Endothelial cell (in vitro differentiated cells): ENCODE measurements at regions not wholly inside any gene's neighbourhood (a gene's known extent, or its start where the extent isn't known, plus 50 kb on each side); places are given as distances from the start of the nearest gene placed in this dataset.

Experiments used
- DNase-seq: peaks from one replicate; pipeline ENCODE4 v3.0.0; 2021; ENCODE audit warnings: low spot score
- H3K27ac Mint-ChIP-seq: one replicate; pipeline ENCODE4 v1.8.0; 2021; ENCODE audit warnings: mixed read lengths, inconsistent platforms; ENCODE audit not compliant: unreplicated experiment
- H3K27me3 Mint-ChIP-seq: one replicate; pipeline ENCODE4 v1.8.0; 2021; ENCODE audit warnings: mild to moderate bottlenecking, moderate library complexity, mixed read lengths, inconsistent platforms; ENCODE audit not compliant: unreplicated experiment
- H3K36me3 Mint-ChIP-seq: one replicate; pipeline ENCODE4 v1.8.0; 2021; ENCODE audit warnings: mild to moderate bottlenecking, low read depth, mixed read lengths, inconsistent platforms; ENCODE audit not compliant: unreplicated experiment
- H3K4me1 Mint-ChIP-seq: one replicate; pipeline ENCODE4 v1.8.0; 2021; ENCODE audit warnings: mild to moderate bottlenecking, mixed read lengths, inconsistent platforms; ENCODE audit not compliant: unreplicated experiment
- H3K4me3 Mint-ChIP-seq: one replicate; pipeline ENCODE4 v1.8.0; 2021; ENCODE audit warnings: mild to moderate bottlenecking, mixed read lengths, inconsistent platforms; ENCODE audit not compliant: unreplicated experiment
- H3K9me3 Mint-ChIP-seq: one replicate; pipeline ENCODE4 v1.8.0; 2021; ENCODE audit warnings: mixed read lengths, inconsistent platforms; ENCODE audit not compliant: unreplicated experiment
- TF ChIP-seq, protein P1 (sequence below): fragments of 200-600 bp; sonication (generic); IDR thresholded peaks from one replicate; pipeline ENCODE4 v1.5.0; 2021; ENCODE audit warnings: antibody characterized with exemption; ENCODE audit not compliant: unreplicated experiment

DNA sequence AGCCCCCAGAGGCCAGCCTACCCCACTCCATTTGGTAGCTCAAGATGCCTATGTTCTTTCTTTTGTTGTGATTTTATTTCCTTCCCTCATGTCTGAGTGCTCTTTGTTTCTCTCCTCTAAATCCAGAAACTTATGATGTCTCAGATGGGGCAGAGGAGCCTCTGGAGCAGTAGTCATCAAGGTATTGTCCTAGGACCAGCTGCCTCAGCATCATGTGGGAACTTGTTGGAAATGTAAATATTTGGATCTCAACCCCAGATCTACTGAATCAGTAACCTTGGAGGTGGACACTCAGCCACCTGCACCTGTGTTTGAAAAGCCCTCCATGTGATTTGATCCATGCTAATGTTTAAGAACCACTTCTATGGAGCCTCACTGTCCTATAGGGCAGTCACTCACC, 593.1 kb upstream of the PLXNA2 start:
- peaks cover 1% of the 10 kb centered on the region for H3K27me3 Mint-ChIP-seq
- TF ChIP-seq, protein P1, sequence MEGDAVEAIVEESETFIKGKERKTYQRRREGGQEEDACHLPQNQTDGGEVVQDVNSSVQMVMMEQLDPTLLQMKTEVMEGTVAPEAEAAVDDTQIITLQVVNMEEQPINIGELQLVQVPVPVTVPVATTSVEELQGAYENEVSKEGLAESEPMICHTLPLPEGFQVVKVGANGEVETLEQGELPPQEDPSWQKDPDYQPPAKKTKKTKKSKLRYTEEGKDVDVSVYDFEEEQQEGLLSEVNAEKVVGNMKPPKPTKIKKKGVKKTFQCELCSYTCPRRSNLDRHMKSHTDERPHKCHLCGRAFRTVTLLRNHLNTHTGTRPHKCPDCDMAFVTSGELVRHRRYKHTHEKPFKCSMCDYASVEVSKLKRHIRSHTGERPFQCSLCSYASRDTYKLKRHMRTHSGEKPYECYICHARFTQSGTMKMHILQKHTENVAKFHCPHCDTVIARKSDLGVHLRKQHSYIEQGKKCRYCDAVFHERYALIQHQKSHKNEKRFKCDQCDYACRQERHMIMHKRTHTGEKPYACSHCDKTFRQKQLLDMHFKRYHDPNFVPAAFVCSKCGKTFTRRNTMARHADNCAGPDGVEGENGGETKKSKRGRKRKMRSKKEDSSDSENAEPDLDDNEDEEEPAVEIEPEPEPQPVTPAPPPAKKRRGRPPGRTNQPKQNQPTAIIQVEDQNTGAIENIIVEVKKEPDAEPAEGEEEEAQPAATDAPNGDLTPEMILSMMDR: no peak
- no peak for DNase-seq
- H3K9me3 Mint-ChIP-seq: no peaks in the 10 kb centered on the region
- H3K27ac Mint-ChIP-seq: no peak overlapping the region
- no peak overlapping the region for H3K4me3 Mint-ChIP-seq
- H3K36me3 Mint-ChIP-seq: no peaks in the 10 kb centered on the region
- peaks cover 19% of the 10 kb centered on the region for H3K4me1 Mint-ChIP-seq

DNA sequence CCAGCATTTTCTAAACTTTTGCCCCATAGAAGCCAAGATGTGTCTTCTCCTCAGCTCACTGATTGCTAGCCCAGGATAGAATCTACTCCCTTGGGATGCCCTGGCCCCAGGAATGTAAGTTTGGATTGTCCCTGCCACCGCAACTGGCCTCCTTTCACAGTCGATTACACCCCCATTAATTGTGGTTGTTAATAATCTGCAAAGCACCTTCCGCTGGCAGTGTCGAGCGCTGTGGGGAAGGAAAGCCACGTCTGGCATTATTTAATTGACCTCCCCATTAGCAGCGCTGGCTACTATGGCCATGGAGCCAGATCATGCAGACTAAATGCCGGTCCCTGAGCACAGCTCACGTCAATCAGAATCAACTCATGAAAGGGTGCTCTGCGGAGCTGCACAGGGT, 597.3 kb upstream of the PLXNA2 start:
- Mint-ChIP-seq H3K27me3 (peaks cover 1% of the 10 kb centered on the region), H3K27ac (no peak overlapping the region), H3K36me3 (no peaks in the 10 kb centered on the region), H3K9me3 (no peaks in the 10 kb centered on the region), H3K4me1 (no peaks in the 10 kb centered on the region), H3K4me3 (no peak overlapping the region)
- TF ChIP-seq, protein P1: no peak
- DNase-seq: no peak

DNA sequence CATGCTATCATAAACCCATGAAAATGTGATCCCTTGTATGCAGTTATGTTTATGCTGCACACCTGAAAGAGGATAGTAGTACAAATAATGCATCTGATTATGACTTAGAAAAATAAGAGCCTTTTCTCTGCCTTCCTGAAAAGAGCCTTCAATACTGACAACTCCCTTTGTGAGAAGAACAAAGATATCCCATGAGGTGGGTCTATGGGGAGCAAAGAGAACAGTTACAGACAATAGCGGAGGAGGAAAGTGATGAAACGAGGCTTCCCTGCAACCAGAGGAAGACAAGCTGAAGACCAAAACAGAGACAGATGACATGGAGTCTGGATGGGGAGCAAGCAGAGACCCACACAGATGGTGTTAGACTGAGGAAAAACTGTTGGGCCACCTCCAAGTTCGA, 598.3 kb upstream of the PLXNA2 start:
- Mint-ChIP-seq H3K9me3 (no peaks in the 10 kb centered on the region), H3K36me3 (no peaks in the 10 kb centered on the region), H3K4me1 (no peaks in the 10 kb centered on the region), H3K27ac (no peak overlapping the region), H3K4me3 (no peak overlapping the region), H3K27me3 (peaks cover 2% of the 10 kb centered on the region)
- DNase-seq: no peak
- TF ChIP-seq, protein P1: no peak

DNA sequence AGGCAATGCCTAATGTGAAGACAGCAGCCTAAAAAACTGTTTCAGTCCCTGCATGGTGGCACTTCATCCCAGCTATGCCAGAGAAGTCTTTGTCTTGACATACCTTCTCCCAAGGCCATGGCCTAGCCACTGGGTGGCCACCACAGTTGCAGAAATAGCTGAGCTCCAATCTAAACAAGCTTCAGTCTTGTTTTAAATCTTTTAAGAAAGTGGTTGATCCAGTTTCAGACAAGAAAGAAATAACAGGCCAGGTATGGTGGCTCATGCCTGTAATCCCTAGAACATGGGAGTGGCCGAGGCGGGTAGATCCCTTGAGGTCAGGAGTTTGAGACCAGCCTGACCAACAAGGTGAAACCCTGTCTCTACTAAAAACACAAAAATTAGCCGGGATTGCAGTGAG, 600.0 kb upstream of the PLXNA2 start:
- no peaks in the 10 kb centered on the region for H3K4me1 Mint-ChIP-seq
- no peaks in the 10 kb centered on the region for H3K9me3 Mint-ChIP-seq
- no peak for DNase-seq
- no peak overlapping the region for H3K4me3 Mint-ChIP-seq
- TF ChIP-seq, protein P1: no peak
- peaks cover 2% of the 10 kb centered on the region for H3K27me3 Mint-ChIP-seq
- no peaks in the 10 kb centered on the region for H3K36me3 Mint-ChIP-seq
- H3K27ac Mint-ChIP-seq: no peak overlapping the region

DNA sequence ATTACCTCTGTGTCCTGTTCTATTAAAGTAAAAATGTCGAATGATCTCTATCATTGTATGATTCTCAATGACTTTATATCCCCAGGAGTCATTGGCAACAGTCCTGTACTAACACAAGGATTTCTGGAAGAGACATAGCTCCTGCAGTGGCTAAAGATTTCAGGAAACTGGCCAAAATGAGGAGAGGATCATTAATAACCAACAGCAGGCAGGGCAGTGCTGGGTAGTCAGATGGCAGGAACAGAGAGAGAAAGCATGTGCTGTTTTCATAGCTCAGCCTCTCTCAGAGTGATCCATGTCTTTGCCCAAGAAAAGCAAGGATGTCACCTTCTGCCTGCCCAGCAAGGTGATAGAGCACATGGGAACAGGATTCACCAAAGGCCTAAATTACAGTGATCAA, 604.7 kb upstream of the PLXNA2 start:
- Mint-ChIP-seq H3K4me1 (no peaks in the 10 kb centered on the region), H3K27me3 (peaks cover 1% of the 10 kb centered on the region), H3K4me3 (no peak overlapping the region), H3K9me3 (no peaks in the 10 kb centered on the region), H3K36me3 (no peaks in the 10 kb centered on the region), H3K27ac (no peak overlapping the region)
- TF ChIP-seq, protein P1: no peak
- DNase-seq: no peak
